ENCODE measurements at regions not wholly inside any gene's neighbourhood (a gene's known extent, or its start where the extent isn't known, plus 50 kb on each side); places are given as distances from the start of the nearest gene placed in this dataset.
A peak's percentile ranks its signal among the peaks of the same experiment; 100 is the strongest.

- ChIA-PET POLR2A (no interaction called here), CTCF (no interaction called here)
- Histone ChIP-seq H3F3A (replicated peaks; ENCODE audit: insufficient read depth) (peaks cover 11% of the 10 kb centered on the region), H3K79me2 (ENCODE audit: insufficient read depth) (no peaks in the 10 kb centered on the region), H3K4me1 (ENCODE audit: control insufficient read depth in 1 of 2, insufficient read depth in 2 of 2, low read depth in 1 of 2, low read length in 1 of 2) (peaks cover 0 to 5% of the 10 kb centered on the region in 2 experiments; a peak in 1 of 4 replicates), H4K20me1 (ENCODE audit: insufficient read depth) (no peaks in the 10 kb centered on the region), H2AFZ (ENCODE audit: low read depth) (no peak overlapping the region), H3K27ac (ENCODE audit: low read depth in 2 of 2, low read length in 1 of 2) (peak overlapping the region in 1 of 2 experiments; percentile 21; a peak in 1 of 4 replicates), H3K9me3 (peaks cover 6% of the 10 kb centered on the region; the same call in 1 of the 2 replicates), H3K36me3 (replicated peaks in 1 of 2; ENCODE audit: control insufficient read depth in 1 of 2, insufficient read depth in 2 of 2, low read length in 1 of 2) (no peaks in the 10 kb centered on the region), H3K9me2 (no peaks in the 10 kb centered on the region), H3K27me3 (ENCODE audit: insufficient read depth) (no peaks in the 10 kb centered on the region), H3K9ac (no peak overlapping the region), H3K4me3 (ENCODE audit: low read depth in 2 of 2, low read length in 1 of 2) (no peak overlapping the region), H3K4me2 (no peak overlapping the region; the same call in 1 of the 2 replicates)
- TF ChIP-seq NFIC (IDR thresholded peaks at IDR 0.05; ENCODE audit: borderline replicate concordance): peak; percentile 16; the same call in 1 of the 2 replicates
- TF ChIP-seq ZBTB33 (IDR thresholded peaks at IDR 0.05; ENCODE audit: borderline replicate concordance, low read depth): no peak
- 0 out of 2 replicates have a peak, but pooled peaks have one; percentile 13 for TF ChIP-seq MEF2A (IDR thresholded peaks at IDR 0.05; ENCODE audit: borderline replicate concordance, low read depth)
- TF ChIP-seq JUND (IDR thresholded peaks at IDR 0.05): peak; percentile 4; the same call in 1 of the 2 replicates
- no peak for TF ChIP-seq CTCF (IDR thresholded peaks at IDR 0.05)
- no peak for TF ChIP-seq GABPA (IDR thresholded peaks at IDR 0.05; ENCODE audit: low read depth)
- TF ChIP-seq YY1 (IDR thresholded peaks at IDR 0.05; ENCODE audit: low read depth): no peak
- peak; percentile 29; the same call in 1 of the 2 replicates for TF ChIP-seq PBX3 (IDR thresholded peaks at IDR 0.05)
- TF ChIP-seq EP300 (IDR thresholded peaks at IDR 0.05; ENCODE audit: borderline replicate concordance in 1 of 2, low read depth in 1 of 2, low read length in 1 of 2): peak in 1 of 2 experiments; percentile 60; a peak in 1 of 4 replicates
- 0 out of 2 replicates have a peak, but pooled peaks have one; percentile 40 for TF ChIP-seq TEAD4 (IDR thresholded peaks at IDR 0.05; ENCODE audit: borderline replicate concordance, insufficient read depth)
- peak; percentile 56; the same call in 1 of the 2 replicates for TF ChIP-seq TCF12 (IDR thresholded peaks at IDR 0.05)
- no peak for TF ChIP-seq FOSL2 (IDR thresholded peaks at IDR 0.05; ENCODE audit: borderline replicate concordance, low read depth)
- TF ChIP-seq IRF3 (IDR thresholded peaks at IDR 0.05; ENCODE audit: low read depth, low read length): no peak
- no peak for TF ChIP-seq TAF1 (IDR thresholded peaks at IDR 0.05; ENCODE audit: borderline replicate concordance, low read depth, low read length)
- TF ChIP-seq ELF1 (IDR thresholded peaks at IDR 0.05): no peak
- DNase-seq: no peak
- 47% methylated on average over 1 of the region's 1 CpG for WGBS (ENCODE audit: low lambda C conversion rate)
Observed at GRCh38 chr18:2402084-2402483, 169.2 kb downstream of the METTL4 start.

Data from SK-N-SH (cell line).